ENCODE measurements at regions not wholly inside any gene's neighbourhood (a gene's known extent, or its start where the extent isn't known, plus 50 kb on each side); places are given as distances from the start of the nearest gene placed in this dataset.

DNA sequence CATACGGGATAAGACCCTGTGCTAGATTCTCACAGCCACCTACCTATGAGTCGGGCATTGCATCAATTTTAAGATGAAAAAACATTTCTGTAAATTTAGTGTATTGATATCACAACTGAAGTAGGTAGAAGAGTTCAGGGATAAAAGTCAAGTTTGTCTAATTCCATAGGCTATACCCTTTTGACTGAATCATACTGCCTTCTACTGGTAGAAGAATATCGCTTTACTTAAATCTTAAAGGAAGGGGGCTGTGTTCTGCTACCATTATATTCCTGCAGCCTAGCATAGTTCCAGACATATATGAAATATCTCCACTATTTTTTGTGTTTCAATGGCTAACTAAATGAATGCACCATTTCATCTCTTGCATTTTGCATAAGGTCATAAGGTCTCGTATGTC lies 1128.6 kb downstream of the CDH8 start (continued):
- TF ChIP-seq, protein P1, sequence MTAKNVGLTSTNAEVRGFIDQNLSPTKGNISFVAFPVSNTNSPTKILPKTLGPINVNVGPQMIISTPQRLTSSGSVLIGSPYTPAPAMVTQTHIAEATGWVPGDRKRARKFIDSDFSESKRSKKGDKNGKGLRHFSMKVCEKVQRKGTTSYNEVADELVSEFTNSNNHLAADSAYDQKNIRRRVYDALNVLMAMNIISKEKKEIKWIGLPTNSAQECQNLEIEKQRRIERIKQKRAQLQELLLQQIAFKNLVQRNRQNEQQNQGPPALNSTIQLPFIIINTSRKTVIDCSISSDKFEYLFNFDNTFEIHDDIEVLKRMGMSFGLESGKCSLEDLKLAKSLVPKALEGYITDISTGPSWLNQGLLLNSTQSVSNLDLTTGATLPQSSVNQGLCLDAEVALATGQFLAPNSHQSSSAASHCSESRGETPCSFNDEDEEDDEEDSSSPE (CRISPR knock-in tag; IDR thresholded peaks at IDR 0.05): no peak
- TF ChIP-seq, protein P2, sequence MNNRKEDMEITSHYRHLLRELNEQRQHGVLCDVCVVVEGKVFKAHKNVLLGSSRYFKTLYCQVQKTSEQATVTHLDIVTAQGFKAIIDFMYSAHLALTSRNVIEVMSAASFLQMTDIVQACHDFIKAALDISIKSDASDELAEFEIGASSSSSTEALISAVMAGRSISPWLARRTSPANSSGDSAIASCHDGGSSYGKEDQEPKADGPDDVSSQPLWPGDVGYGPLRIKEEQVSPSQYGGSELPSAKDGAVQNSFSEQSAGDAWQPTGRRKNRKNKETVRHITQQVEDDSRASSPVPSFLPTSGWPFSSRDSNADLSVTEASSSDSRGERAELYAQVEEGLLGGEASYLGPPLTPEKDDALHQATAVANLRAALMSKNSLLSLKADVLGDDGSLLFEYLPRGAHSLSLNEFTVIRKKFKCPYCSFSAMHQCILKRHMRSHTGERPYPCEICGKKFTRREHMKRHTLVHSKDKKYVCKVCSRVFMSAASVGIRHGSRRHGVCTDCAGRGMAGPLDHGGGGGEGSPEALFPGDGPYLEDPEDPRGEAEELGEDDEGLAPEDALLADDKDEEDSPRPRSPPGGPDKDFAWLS (CRISPR knock-in tag; IDR thresholded peaks at IDR 0.05; ENCODE audit: borderline replicate concordance): no peak

DNA sequence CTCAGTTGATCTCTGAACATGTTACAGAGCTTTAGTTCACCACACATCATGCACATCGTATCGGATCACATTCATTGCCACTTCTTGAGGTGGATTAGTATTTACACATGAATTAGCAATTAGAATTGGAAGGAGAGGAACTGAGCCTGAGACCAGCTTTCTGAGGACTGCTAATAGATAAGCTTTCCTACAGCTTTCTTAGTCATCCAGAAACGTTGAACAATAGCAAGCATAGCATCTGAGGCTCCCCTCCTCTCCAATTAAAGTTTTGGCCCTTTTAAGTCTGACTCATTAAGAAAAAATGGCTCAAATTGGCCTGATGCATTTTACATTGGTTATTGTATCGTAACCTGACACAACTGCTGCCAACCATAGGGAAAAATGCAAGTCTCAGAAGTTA lies 1130.4 kb downstream of the CDH8 start:
- in situ Hi-C loops (cut with HindIII; ENCODE audit: extremely low pct_ligation_motif_present, low pct_unique_long_range_greater_than_20kb) (no loop called here), intact Hi-C loops (cut with micrococcal nuclease; ENCODE audit: unreplicated experiment) (no loop called here)
- no peak overlapping the region for H3K4me2 ChIP-seq (ENCODE audit: low read depth, low read length)
- H3K27me3 ChIP-seq (ENCODE audit: control insufficient read depth in 1 of 2, insufficient read depth in 2 of 2, low read length in 2 of 2): no peaks in the 10 kb centered on the region
- H3K4me1 ChIP-seq (ENCODE audit: insufficient read depth, low read length): no peaks in the 10 kb centered on the region
- CTCF ChIA-PET (ENCODE audit: low intra/inter-chr PET ratio, low total read pairs): no interaction called here
- TF ChIP-seq MIER3 (CRISPR knock-in tag; IDR thresholded peaks at IDR 0.05; ENCODE audit: borderline replicate concordance) (no peak), HDAC2 (CRISPR knock-in tag; IDR thresholded peaks at IDR 0.05) (no peak), ADNP (CRISPR knock-in tag; IDR thresholded peaks at IDR 0.05) (no peak), TSC22D2 (CRISPR knock-in tag; IDR thresholded peaks at IDR 0.05; ENCODE audit: borderline replicate concordance) (no peak), MIXL1 (CRISPR knock-in tag; IDR thresholded peaks at IDR 0.05) (no peak), MYC (CRISPR knock-in tag; IDR thresholded peaks at IDR 0.05; ENCODE audit: borderline replicate concordance) (no peak), ZNF563 (CRISPR knock-in tag; IDR thresholded peaks at IDR 0.05) (no peak)
- ATAC-seq: no peak
- FAIRE-seq: no peak
- no peak overlapping the region for H2AFZ ChIP-seq (ENCODE audit: low read length)
- no peak overlapping the region for H3K27ac ChIP-seq (ENCODE audit: extremely low read length, insufficient read depth, low read length)
- POLR2A ChIA-PET: no interaction called here
- H3K9me3 ChIP-seq (ENCODE audit: low read length): peaks cover 75% of the 10 kb centered on the region
- WGBS (ENCODE audit: low lambda C conversion rate): 2% methylated on average over 4 of the region's 4 CpGs
- no peak overlapping the region for H3K9ac ChIP-seq (ENCODE audit: insufficient read depth, low read depth, low read length)
- DNase-seq (ENCODE audit: low spot score): no peak
- no peaks in the 10 kb centered on the region for H3K79me2 ChIP-seq (ENCODE audit: insufficient read depth, low read length)
- BruUV-seq (replicated peaks): no TSS peak
- H4K20me1 ChIP-seq (ENCODE audit: insufficient read depth, low read length): no peaks in the 10 kb centered on the region
- H3K36me3 ChIP-seq (replicated peaks in 1 of 2; ENCODE audit: control insufficient read depth in 1 of 2, insufficient read depth in 2 of 2, low read length in 2 of 2): no peaks in the 10 kb centered on the region
- H3K4me3 ChIP-seq (replicated peaks in 1 of 3; ENCODE audit: insufficient read depth in 1 of 3, low read depth in 2 of 3, low read length in 3 of 3): no peak overlapping the region

All from HepG2 (cell line).